Suprapubic skin (tissue), 3 donors: ENCODE measurements at regions not wholly inside any gene's neighbourhood (a gene's known extent, or its start where the extent isn't known, plus 50 kb on each side); places are given as distances from the start of the nearest gene placed in this dataset.

Experiments used
- POLR2A ChIP-seq, 2 donors: fragments of 450-650 bp; IDR thresholded peaks; one replicate each; pipeline ENCODE4 v1.6.1; 2017; ENCODE audit warnings: antibody characterized with exemption in 2 of 2, mild to moderate bottlenecking in 2 of 2, moderate library complexity in 2 of 2
- TF ChIP-seq, protein P1 (sequence below), 2 donors: fragments of 200-600 bp in 1 of 2; fragments of 450-650 bp in 1 of 2; sonication (generic) in 1 of 2; IDR thresholded peaks; one replicate each; pipeline ENCODE4 v1.5.1; 2016 to 2019; ENCODE audit warnings: antibody characterized with exemption in 2 of 2, mild to moderate bottlenecking in 1 of 2, moderate library complexity in 1 of 2

DNA sequence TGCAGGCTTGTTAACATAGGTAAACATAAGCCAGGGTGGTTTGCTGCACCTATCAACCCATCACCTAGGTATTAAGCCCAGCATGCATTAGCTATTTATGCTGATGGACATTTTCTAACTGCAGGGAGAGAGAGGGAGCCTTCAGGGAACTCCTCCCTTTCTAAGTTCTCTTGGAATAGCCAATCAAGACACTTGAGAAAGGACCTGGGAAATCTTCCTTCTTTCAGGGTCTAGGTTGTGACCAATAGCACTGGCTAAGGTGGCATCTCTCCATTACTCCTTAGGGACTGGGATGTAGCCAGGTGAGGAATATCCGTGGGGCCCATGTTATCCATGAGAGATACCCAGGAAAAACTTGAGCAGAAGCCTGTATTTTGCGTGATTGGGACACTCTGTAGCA lies 849.6 kb upstream of the MAP3K7 start:
- TF ChIP-seq POLR2A (IDR thresholded peaks at IDR 0.05) = no peak
- TF ChIP-seq, protein P1, sequence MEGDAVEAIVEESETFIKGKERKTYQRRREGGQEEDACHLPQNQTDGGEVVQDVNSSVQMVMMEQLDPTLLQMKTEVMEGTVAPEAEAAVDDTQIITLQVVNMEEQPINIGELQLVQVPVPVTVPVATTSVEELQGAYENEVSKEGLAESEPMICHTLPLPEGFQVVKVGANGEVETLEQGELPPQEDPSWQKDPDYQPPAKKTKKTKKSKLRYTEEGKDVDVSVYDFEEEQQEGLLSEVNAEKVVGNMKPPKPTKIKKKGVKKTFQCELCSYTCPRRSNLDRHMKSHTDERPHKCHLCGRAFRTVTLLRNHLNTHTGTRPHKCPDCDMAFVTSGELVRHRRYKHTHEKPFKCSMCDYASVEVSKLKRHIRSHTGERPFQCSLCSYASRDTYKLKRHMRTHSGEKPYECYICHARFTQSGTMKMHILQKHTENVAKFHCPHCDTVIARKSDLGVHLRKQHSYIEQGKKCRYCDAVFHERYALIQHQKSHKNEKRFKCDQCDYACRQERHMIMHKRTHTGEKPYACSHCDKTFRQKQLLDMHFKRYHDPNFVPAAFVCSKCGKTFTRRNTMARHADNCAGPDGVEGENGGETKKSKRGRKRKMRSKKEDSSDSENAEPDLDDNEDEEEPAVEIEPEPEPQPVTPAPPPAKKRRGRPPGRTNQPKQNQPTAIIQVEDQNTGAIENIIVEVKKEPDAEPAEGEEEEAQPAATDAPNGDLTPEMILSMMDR (IDR thresholded peaks at IDR 0.05) = no peak
